ENCODE measurements at regions not wholly inside any gene's neighbourhood (a gene's known extent, or its start where the extent isn't known, plus 50 kb on each side); places are given as distances from the start of the nearest gene placed in this dataset.
"Not testable (repeated sequence)": the region's sequence is repeated elsewhere in the genome, so short reads cannot be mapped to it uniquely, and the experiment has no call there.

GRCh38 chr4:23068287-23068686 lies 375.6 kb downstream of the GBA3 start:
- DNase-seq = no peak

GRCh38 chr4:23062188-23062587 lies 369.5 kb downstream of the GBA3 start:
- DNase-seq = no peak

GRCh38 chr4:23061431-23061830 lies 368.7 kb downstream of the GBA3 start:
- no peak for DNase-seq

GRCh38 chr4:23060776-23061175 lies 368.0 kb downstream of the GBA3 start:
- DNase-seq = no peak

- no peak for DNase-seq
These were observed 365.5 kb downstream of the GBA3 start for GRCh38 chr4:23058165-23058776.

- no peak for DNase-seq
These were observed 348.8 kb downstream of the GBA3 start for GRCh38 chr4:23041501-23041900.

- no peak for DNase-seq
These were observed 347.8 kb downstream of the GBA3 start for GRCh38 chr4:23040539-23040938.

GRCh38 chr4:23039818-23040217 lies 347.1 kb downstream of the GBA3 start:
- DNase-seq = no peak

GRCh38 chr4:23038626-23039491 lies 346.1 kb downstream of the GBA3 start:
- no peak for DNase-seq

- DNase-seq = no peak
These were observed 344.3 kb downstream of the GBA3 start for GRCh38 chr4:23036921-23037495.

GRCh38 chr4:23036503-23036902 lies 343.8 kb downstream of the GBA3 start:
- DNase-seq = no peak

GRCh38 chr4:23035521-23036056 lies 342.9 kb downstream of the GBA3 start:
- no peak for DNase-seq

- DNase-seq = no peak
These were observed 342.0 kb downstream of the GBA3 start for GRCh38 chr4:23034731-23035130.

- no peak for DNase-seq
These were observed 341.1 kb downstream of the GBA3 start for GRCh38 chr4:23033796-23034195.

GRCh38 chr4:23028875-23029274 lies 336.1 kb downstream of the GBA3 start:
- no peak for DNase-seq

- DNase-seq = no peak
These were observed 330.9 kb downstream of the GBA3 start for GRCh38 chr4:23023666-23024065.

GRCh38 chr4:23023121-23023520 lies 330.4 kb downstream of the GBA3 start:
- no peak for DNase-seq

GRCh38 chr4:23022032-23022431 lies 329.3 kb downstream of the GBA3 start:
- DNase-seq = no peak

GRCh38 chr4:23021040-23021439 lies 328.3 kb downstream of the GBA3 start:
- DNase-seq = no peak

GRCh38 chr4:23020399-23020798 lies 327.7 kb downstream of the GBA3 start:
- not testable (repeated sequence) for DNase-seq

GRCh38 chr4:23016981-23017380 lies 324.2 kb downstream of the GBA3 start:
- no peak for DNase-seq

GRCh38 chr4:23015821-23016220 lies 323.1 kb downstream of the GBA3 start:
- DNase-seq = no peak

GRCh38 chr4:23009093-23009492 lies 316.4 kb downstream of the GBA3 start:
- no peak for DNase-seq

GRCh38 chr4:23006756-23007155 lies 314.0 kb downstream of the GBA3 start:
- DNase-seq = no peak
